Ectodermal cell (in vitro differentiated cells): ENCODE measurements at regions not wholly inside any gene's neighbourhood (a gene's known extent, or its start where the extent isn't known, plus 50 kb on each side); places are given as distances from the start of the nearest gene placed in this dataset.

Experiments
- H3K27ac ChIP-seq: 2 replicates; pipeline ENCODE4 v1.7.0; 2013; ENCODE audit warnings: mild to moderate bottlenecking, low read depth, low read length; ENCODE audit not compliant: insufficient read depth, poor library complexity, severe bottlenecking
- H3K27me3 ChIP-seq: 2 replicates; pipeline ENCODE4 v1.7.0; 2013; ENCODE audit warnings: mild to moderate bottlenecking, low read length; ENCODE audit not compliant: insufficient read depth, control insufficient read depth, poor library complexity, severe bottlenecking
- H3K36me3 ChIP-seq: one replicate; pipeline ENCODE4 v1.7.0; 2013; ENCODE audit warnings: low read length; ENCODE audit not compliant: control insufficient read depth, insufficient read depth
- H3K4me1 ChIP-seq: one replicate; pipeline ENCODE4 v1.7.0; 2013; ENCODE audit warnings: low read length; ENCODE audit not compliant: control insufficient read depth, insufficient read depth
- H3K4me3 ChIP-seq: 2 replicates; pipeline ENCODE4 v1.7.0; 2013; ENCODE audit warnings: low read depth, low read length, control low read depth; ENCODE audit not compliant: insufficient read depth
- H3K9me3 ChIP-seq: 2 replicates; pipeline ENCODE4 v1.7.0; 2013; ENCODE audit warnings: mild to moderate bottlenecking, low read length, moderate library complexity; ENCODE audit not compliant: control insufficient read depth
- WGBS, 2 experiments: methylation state at CpG; one replicate each; pipeline ENCODE4 v1.1.7; 2013; ENCODE audit warnings: missing lambda C conversion rate in 2 of 2; 5-methylcytosine and 5-hydroxymethylcytosine counted together

- Histone ChIP-seq H3K36me3 (no peaks in the 10 kb centered on the region), H3K4me3 (no peak overlapping the region), H3K9me3 (no peaks in the 10 kb centered on the region), H3K27me3 (no peaks in the 10 kb centered on the region), H3K4me1 (peaks cover 27% of the 10 kb centered on the region), H3K27ac (peak overlapping the region; percentile 55)
- WGBS, 2 experiments: 44 to 52% methylated on average over 9 of the region's 9 CpGs
Observed at GRCh38 chr2:10977003-10977402, 65.3 kb downstream of the KCNF1 start.

GRCh38 chr2:10977621-10978020, 65.9 kb downstream of the KCNF1 start:
- H3K9me3 ChIP-seq: no peaks in the 10 kb centered on the region
- no peak overlapping the region for H3K27ac ChIP-seq
- no peak overlapping the region for H3K4me3 ChIP-seq
- no peaks in the 10 kb centered on the region for H3K27me3 ChIP-seq
- WGBS, 2 experiments: 16 to 34% methylated on average over 6 of the region's 7 CpGs
- no peaks in the 10 kb centered on the region for H3K36me3 ChIP-seq
- peaks cover 27% of the 10 kb centered on the region for H3K4me1 ChIP-seq

- H3K36me3 ChIP-seq: no peaks in the 10 kb centered on the region
- H3K27ac ChIP-seq: no peak overlapping the region
- WGBS, 2 experiments: 82 to 84% methylated on average over 22 of the region's 22 CpGs
- H3K27me3 ChIP-seq: no peaks in the 10 kb centered on the region
- no peak overlapping the region for H3K4me3 ChIP-seq
- peaks cover 22% of the 10 kb centered on the region for H3K4me1 ChIP-seq
- H3K9me3 ChIP-seq: no peaks in the 10 kb centered on the region
Observed at GRCh38 chr2:10978090-10978670, 66.4 kb downstream of the KCNF1 start.

GRCh38 chr2:10980071-10980470, 68.3 kb downstream of the KCNF1 start:
- Histone ChIP-seq H3K9me3 (no peaks in the 10 kb centered on the region), H3K4me3 (no peak overlapping the region), H3K27ac (no peak overlapping the region), H3K27me3 (no peaks in the 10 kb centered on the region), H3K4me1 (peaks cover 15% of the 10 kb centered on the region), H3K36me3 (no peaks in the 10 kb centered on the region)
- 92 to 94% methylated on average over 3 of the region's 3 CpGs for WGBS, 2 experiments

GRCh38 chr2:10980886-10981425, 69.2 kb downstream of the KCNF1 start:
- WGBS, 2 experiments: 93 to 94% methylated on average over 7 of the region's 7 CpGs
- no peaks in the 10 kb centered on the region for H3K36me3 ChIP-seq
- no peaks in the 10 kb centered on the region for H3K9me3 ChIP-seq
- H3K27ac ChIP-seq: no peak overlapping the region
- H3K4me1 ChIP-seq: peaks cover 15% of the 10 kb centered on the region
- no peak overlapping the region for H3K4me3 ChIP-seq
- H3K27me3 ChIP-seq: no peaks in the 10 kb centered on the region

- Histone ChIP-seq H3K4me3 (no peak overlapping the region), H3K4me1 (peaks cover 15% of the 10 kb centered on the region), H3K27me3 (no peaks in the 10 kb centered on the region), H3K27ac (no peak overlapping the region), H3K36me3 (no peaks in the 10 kb centered on the region), H3K9me3 (no peaks in the 10 kb centered on the region)
- WGBS, 2 experiments: 84 to 93% methylated on average over 7 of the region's 7 CpGs
Observed at GRCh38 chr2:10981451-10981850, 69.7 kb downstream of the KCNF1 start.

- 95 to 97% methylated on average over 13 of the region's 13 CpGs for WGBS, 2 experiments
Observed at GRCh38 chr2:10981941-10982431, 70.3 kb downstream of the KCNF1 start.

GRCh38 chr2:10982931-10983701, 71.4 kb downstream of the KCNF1 start:
- Histone ChIP-seq H3K4me1 (peaks cover 3% of the 10 kb centered on the region), H3K27ac (no peak overlapping the region), H3K4me3 (no peak overlapping the region), H3K27me3 (no peaks in the 10 kb centered on the region), H3K9me3 (no peaks in the 10 kb centered on the region), H3K36me3 (no peaks in the 10 kb centered on the region)
- 91% methylated on average over 25 of the region's 25 CpGs for WGBS, 2 experiments

More at GRCh38 chr2:10981941-10982431, 70.3 kb downstream of the KCNF1 start:
- Histone ChIP-seq H3K9me3 (no peaks in the 10 kb centered on the region), H3K27me3 (no peaks in the 10 kb centered on the region), H3K27ac (no peak overlapping the region), H3K4me3 (no peak overlapping the region), H3K36me3 (no peaks in the 10 kb centered on the region), H3K4me1 (peaks cover 13% of the 10 kb centered on the region)

GRCh38 chr2:10983711-10984110, 72.0 kb downstream of the KCNF1 start:
- Histone ChIP-seq H3K27me3 (no peaks in the 10 kb centered on the region), H3K4me1 (no peaks in the 10 kb centered on the region), H3K9me3 (no peaks in the 10 kb centered on the region), H3K27ac (no peak overlapping the region), H3K36me3 (no peaks in the 10 kb centered on the region), H3K4me3 (no peak overlapping the region)
- 91 to 92% methylated on average over 12 of the region's 12 CpGs for WGBS, 2 experiments

GRCh38 chr2:10984418-10985135, 72.8 kb downstream of the KCNF1 start:
- H3K4me1 ChIP-seq: no peaks in the 10 kb centered on the region
- H3K36me3 ChIP-seq: no peaks in the 10 kb centered on the region
- WGBS, 2 experiments: 91 to 94% methylated on average over 6 of the region's 6 CpGs
- H3K27ac ChIP-seq: no peak overlapping the region
- no peaks in the 10 kb centered on the region for H3K9me3 ChIP-seq
- H3K4me3 ChIP-seq: no peak overlapping the region
- no peaks in the 10 kb centered on the region for H3K27me3 ChIP-seq
